Cardiac fibroblast (primary cell): ENCODE measurements at regions not wholly inside any gene's neighbourhood (a gene's known extent, or its start where the extent isn't known, plus 50 kb on each side); places are given as distances from the start of the nearest gene placed in this dataset.

Experiments used
- DNase-seq, 2 donors: peaks; one replicate each; pipeline versions ENCODE4 v3.0.0 to v3.0.0-alpha.2; 2010; ENCODE audit warnings: low read depth in 2 of 2
- H3K4me3 ChIP-seq, 2 donors: replicated peaks in 1 of 2; 1 replicate in 1 of 2; 2 replicates in 1 of 2; pipeline ENCODE4 v1.5.1; 2011; ENCODE audit warnings: low read depth in 2 of 2, low read length in 2 of 2, mild to moderate bottlenecking in 2 of 2, moderate library complexity in 1 of 2
- TF ChIP-seq, protein P1 (sequence below): IDR thresholded peaks from one replicate; pipeline ENCODE4 v1.5.1; 2011; ENCODE audit warnings: low read depth, mild to moderate bottlenecking, low read length, inconsistent platforms

DNA sequence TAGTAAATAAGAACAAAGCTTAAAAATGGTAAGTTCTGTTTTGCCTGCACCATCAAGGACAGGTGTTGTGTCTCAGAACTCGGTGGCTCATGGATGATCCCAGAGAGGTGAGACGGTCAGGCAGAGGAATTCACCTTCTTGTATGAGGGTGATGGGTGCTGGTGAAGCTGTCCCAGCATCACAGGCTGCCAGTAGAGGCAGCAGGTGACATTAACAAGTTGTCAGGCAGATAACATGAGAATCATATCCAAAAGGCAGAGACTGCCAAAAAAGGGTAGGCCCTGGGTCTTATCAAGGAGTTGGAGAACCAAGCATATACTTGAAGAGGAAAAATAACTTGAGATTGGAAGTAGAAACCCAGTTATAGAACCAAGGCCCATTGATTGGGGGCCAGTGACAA is 437.8 kb downstream of the DYNC2H1 start:
- TF ChIP-seq, protein P1, sequence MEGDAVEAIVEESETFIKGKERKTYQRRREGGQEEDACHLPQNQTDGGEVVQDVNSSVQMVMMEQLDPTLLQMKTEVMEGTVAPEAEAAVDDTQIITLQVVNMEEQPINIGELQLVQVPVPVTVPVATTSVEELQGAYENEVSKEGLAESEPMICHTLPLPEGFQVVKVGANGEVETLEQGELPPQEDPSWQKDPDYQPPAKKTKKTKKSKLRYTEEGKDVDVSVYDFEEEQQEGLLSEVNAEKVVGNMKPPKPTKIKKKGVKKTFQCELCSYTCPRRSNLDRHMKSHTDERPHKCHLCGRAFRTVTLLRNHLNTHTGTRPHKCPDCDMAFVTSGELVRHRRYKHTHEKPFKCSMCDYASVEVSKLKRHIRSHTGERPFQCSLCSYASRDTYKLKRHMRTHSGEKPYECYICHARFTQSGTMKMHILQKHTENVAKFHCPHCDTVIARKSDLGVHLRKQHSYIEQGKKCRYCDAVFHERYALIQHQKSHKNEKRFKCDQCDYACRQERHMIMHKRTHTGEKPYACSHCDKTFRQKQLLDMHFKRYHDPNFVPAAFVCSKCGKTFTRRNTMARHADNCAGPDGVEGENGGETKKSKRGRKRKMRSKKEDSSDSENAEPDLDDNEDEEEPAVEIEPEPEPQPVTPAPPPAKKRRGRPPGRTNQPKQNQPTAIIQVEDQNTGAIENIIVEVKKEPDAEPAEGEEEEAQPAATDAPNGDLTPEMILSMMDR, result no peak
- no peak overlapping the region for H3K4me3 ChIP-seq
- DNase-seq, result no peak

GRCh38 chr11:103547691-103548090 is 438.5 kb downstream of the DYNC2H1 start:
- TF ChIP-seq, protein P1, result no peak
- DNase-seq, result no peak
- no peak overlapping the region for H3K4me3 ChIP-seq

DNA sequence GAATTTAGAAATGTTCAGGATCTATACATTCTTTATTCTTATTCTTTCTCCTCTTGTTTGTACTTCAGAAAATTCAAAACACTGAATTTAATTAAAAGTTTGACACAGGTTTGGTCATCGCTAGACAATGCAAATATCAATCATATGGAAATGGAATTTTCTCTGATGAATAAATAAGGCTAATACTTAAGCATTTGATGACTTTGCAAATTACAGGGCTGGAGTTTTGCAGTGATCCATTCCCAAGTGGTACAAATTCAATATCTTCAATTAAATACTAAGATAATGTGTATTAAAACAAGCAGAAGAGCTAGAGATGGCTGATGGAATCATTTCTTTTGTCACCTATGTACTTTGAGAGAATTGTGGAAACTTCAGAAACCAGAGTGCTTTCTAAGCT is 439.6 kb downstream of the DYNC2H1 start:
- TF ChIP-seq, protein P1, result no peak
- no peak for DNase-seq
- H3K4me3 ChIP-seq, result no peak overlapping the region

DNA sequence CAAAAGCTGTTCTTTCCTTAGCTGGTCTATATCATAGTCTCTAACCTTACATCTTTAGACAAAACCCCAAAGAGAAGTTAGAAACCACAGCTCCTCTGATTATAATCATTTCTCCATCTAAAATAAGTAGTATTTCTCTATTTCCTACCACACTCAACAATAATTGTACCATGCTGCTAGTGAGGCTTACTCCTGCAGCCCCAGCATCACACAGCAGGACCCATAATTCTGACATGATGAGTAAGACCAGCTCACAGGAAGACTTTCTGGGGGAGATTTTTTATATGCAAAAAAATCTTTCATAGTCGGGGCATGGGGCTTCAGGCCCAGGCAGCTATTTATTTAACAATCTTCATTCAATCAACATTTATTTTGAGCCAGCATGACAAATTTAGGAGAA is 441.6 kb downstream of the DYNC2H1 start:
- TF ChIP-seq, protein P1, result no peak
- H3K4me3 ChIP-seq, result no peak overlapping the region
- no peak for DNase-seq

DNA sequence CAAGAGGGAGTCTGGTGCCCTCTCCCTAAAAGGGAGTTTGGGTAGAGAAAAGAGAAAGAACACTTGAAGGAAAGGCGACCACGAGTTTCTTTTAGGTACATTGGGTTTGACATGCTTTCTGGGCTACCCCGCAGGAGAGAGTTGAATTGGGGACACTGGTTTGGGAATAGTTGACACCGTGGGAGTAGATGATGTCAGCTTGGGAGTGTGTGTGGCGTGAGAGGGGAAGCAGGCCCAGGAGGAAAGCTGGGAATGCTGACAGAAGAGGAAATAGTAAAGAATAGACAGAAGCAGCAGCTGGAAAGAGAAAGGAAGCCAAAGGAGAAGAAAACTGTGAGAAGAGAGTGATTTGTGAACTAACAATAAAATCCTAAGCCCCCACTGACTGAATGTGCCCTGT is 442.9 kb downstream of the DYNC2H1 start:
- TF ChIP-seq, protein P1, result no peak
- H3K4me3 ChIP-seq, result no peak overlapping the region
- peak in 1 of 2 donors; percentile 29 for DNase-seq

GRCh38 chr11:103556171-103556570 is 446.9 kb downstream of the DYNC2H1 start:
- DNase-seq, result no peak
- TF ChIP-seq, protein P1, result no peak
- H3K4me3 ChIP-seq, result no peak overlapping the region

DNA sequence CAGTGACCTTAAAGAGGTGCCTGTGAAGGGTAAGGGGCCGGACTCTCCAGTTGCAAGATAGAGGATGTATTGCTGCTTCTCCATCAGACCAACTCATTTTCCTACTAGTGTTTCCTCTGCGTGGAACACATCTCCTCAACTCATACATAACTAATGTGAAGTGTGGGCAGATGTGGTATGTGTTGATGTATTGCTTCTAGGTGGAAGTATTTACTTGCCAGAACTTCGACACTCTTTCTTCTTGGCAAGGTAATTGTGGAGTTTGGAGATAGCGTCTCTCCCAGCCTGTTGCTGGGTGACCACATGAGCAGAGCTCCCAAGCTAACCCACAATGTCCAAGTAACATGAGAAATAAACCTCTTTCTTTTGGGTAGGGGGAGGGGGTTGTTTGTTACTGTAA is 456.9 kb downstream of the DYNC2H1 start:
- H3K4me3 ChIP-seq, result no peak overlapping the region
- no peak for DNase-seq
- TF ChIP-seq, protein P1, result no peak
